Ascending aorta (tissue), 2 donors: ENCODE measurements at regions not wholly inside any gene's neighbourhood (a gene's known extent, or its start where the extent isn't known, plus 50 kb on each side); places are given as distances from the start of the nearest gene placed in this dataset.

Experiments used
- DNase-seq, 2 donors: peaks; one replicate each; pipeline ENCODE4 v3.0.0-alpha.2; 2019; ENCODE audit warnings: low spot score in 2 of 2
- H3K27ac ChIP-seq, 2 donors: fragments of 200-600 bp; sonication (generic); one replicate each; pipeline ENCODE4 v1.5.1; 2016 to 2017; ENCODE audit warnings: mild to moderate bottlenecking in 1 of 2
- H3K27me3 ChIP-seq: fragments of 200-600 bp; sonication (generic); one replicate; pipeline ENCODE4 v1.5.1; 2017
- H3K36me3 ChIP-seq, 2 donors: fragments of 200-600 bp; sonication (generic); one replicate each; pipeline ENCODE4 v1.5.1; 2016
- H3K4me1 ChIP-seq, 2 donors: fragments of 200-600 bp; sonication (generic); one replicate each; pipeline ENCODE4 v1.5.1; 2016 to 2017; ENCODE audit warnings: mild to moderate bottlenecking in 1 of 2
- H3K4me3 ChIP-seq, 2 donors: fragments of 200-600 bp; sonication (generic); one replicate each; pipeline ENCODE4 v1.5.1; 2016 to 2017; ENCODE audit warnings: mild to moderate bottlenecking in 1 of 2
- H3K9me3 ChIP-seq, 2 donors: fragments of 200-600 bp; sonication (generic); one replicate each; pipeline ENCODE4 v1.5.1; 2016
- intact Hi-C: fragments of 100-400 bp; cut with DNase I; formaldehyde crosslinking; loops from one replicate; pipeline ENCODE4 v1.15.1; 2023
- TF ChIP-seq, protein P1 (sequence below), 3 experiments: fragments of 200-600 bp in 2 of 3; fragments of 450-650 bp in 1 of 3; sonication (generic) in 2 of 3; IDR thresholded peaks; one replicate each; pipeline ENCODE4 v1.5.1; 2016 to 2019; ENCODE audit warnings: antibody characterized with exemption in 3 of 3, mild to moderate bottlenecking in 1 of 3, moderate library complexity in 1 of 3

DNA sequence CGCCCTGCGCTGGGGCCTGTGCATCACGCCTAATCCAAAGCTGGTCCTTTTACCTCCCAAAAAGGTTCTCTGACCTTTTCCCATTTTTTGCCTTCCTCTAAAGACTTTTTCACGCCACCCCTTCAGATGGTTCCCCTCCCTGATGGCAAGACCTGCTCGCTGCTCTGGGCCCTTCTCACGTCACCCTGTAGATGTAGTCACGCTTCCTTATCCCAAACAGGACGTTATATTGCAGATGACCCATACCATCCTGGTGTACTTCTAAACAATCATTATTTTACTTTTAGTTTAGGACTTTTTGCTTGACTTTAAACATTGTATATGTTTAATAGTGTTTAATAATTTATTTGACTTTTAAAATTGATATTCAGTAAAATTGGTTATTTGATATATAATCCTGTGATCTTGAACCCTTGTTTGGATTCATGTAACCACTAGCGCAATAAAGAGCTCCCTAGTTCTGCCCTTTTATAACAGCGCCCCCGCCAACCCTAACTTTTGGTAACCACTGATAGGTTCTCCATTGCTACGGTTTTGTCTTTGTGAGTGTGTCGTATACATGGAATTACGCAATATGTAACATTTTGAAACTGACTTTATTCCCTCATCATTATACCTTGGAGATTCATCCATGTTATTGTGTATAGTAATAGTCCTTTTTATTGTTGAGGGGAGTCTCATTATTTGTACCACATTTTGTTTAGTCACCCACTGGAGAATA lies 159.0 kb upstream of the CHRNA7 start:
- TF ChIP-seq, protein P1, sequence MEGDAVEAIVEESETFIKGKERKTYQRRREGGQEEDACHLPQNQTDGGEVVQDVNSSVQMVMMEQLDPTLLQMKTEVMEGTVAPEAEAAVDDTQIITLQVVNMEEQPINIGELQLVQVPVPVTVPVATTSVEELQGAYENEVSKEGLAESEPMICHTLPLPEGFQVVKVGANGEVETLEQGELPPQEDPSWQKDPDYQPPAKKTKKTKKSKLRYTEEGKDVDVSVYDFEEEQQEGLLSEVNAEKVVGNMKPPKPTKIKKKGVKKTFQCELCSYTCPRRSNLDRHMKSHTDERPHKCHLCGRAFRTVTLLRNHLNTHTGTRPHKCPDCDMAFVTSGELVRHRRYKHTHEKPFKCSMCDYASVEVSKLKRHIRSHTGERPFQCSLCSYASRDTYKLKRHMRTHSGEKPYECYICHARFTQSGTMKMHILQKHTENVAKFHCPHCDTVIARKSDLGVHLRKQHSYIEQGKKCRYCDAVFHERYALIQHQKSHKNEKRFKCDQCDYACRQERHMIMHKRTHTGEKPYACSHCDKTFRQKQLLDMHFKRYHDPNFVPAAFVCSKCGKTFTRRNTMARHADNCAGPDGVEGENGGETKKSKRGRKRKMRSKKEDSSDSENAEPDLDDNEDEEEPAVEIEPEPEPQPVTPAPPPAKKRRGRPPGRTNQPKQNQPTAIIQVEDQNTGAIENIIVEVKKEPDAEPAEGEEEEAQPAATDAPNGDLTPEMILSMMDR (IDR thresholded peaks at IDR 0.05): no peak
- Histone ChIP-seq H3K27ac (peak overlapping the region; percentile 40 to 63), H3K9me3 (no peaks in the 10 kb centered on the region), H3K4me3 (peak overlapping the region; percentile 74 to 75), H3K27me3 (no peaks in the 10 kb centered on the region), H3K4me1 (peaks cover 0 to 3% of the 10 kb centered on the region in 2 donors), H3K36me3 (no peaks in the 10 kb centered on the region)
- intact Hi-C loops: loop anchor here (2.0 to 5.0 kb wide), 3 partner anchors 161 to 881 kb away; partner anchors contain the start of genes CHRNA7 and MTMR10
- DNase-seq: no peak

DNA sequence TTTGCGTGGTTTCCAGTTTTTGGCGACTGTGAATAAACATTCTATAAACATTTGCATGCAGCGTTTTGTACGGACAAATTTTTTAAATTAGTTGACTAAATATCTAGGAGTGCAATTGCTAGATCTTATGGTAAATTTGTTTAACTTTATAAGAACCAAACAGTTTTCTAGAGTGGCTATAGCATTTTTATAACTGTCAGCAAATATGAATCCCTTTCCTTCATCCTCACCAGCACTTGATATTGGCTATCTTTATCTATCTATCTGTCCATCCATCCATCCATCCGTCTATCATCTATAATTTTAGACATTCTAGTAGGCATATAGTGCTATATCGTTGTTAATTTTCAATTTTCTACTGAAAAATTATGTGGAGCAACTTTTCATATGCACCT lies 158.4 kb upstream of the CHRNA7 start:
- Histone ChIP-seq H3K4me1 (peaks cover 0 to 3% of the 10 kb centered on the region in 2 donors), H3K9me3 (no peaks in the 10 kb centered on the region), H3K27ac (no peak overlapping the region), H3K4me3 (no peak overlapping the region), H3K36me3 (no peaks in the 10 kb centered on the region), H3K27me3 (no peaks in the 10 kb centered on the region)
- TF ChIP-seq, protein P1 (IDR thresholded peaks at IDR 0.05): no peak
- intact Hi-C loops: loop anchor here (2.0 to 5.0 kb wide), 3 partner anchors 160 to 881 kb away; partner anchors contain the start of genes CHRNA7 and MTMR10
- DNase-seq: no peak

DNA sequence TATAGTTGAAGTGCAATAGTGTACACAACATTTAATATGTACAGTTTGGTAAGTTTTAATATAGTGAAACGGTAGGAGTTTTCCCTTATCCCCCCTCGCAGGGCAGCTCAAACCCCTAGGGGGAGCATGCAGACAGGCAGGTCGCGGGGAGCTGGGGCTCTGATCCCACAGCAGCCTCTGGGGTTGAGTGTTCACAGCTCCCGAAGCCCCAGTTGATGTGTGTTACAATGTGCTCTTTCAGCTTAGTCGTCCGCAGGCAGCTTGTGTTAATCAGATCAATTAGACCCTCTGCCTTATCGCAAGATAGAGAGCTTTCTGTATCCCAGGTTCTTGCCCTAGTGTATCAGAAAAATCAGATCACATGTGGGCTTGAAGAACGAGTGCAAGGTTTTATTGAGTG lies 143.1 kb upstream of the CHRNA7 start:
- TF ChIP-seq, protein P1 (IDR thresholded peaks at IDR 0.05): no peak
- Histone ChIP-seq H3K36me3 (no peaks in the 10 kb centered on the region), H3K27ac (no peak overlapping the region), H3K4me3 (no peak overlapping the region), H3K27me3 (no peaks in the 10 kb centered on the region), H3K4me1 (no peaks in the 10 kb centered on the region), H3K9me3 (no peaks in the 10 kb centered on the region)
- no peak for DNase-seq
- intact Hi-C loops: no loop called here

DNA sequence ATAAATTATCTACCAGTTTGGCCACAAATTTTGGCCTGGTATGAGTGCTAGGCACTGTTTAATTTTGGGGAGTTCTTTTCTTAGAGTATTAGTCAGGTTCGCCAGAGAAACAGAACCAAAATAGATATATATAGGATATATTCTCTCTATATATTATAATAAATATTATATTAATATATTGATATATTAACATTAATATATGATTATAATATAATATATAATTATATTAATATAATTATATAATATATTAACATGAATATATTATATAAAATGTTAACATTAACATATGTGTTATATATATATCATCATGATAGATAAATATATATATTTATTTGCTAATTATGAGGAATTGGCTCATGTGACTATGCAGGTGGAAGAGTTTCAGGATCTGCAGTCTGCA lies 137.8 kb upstream of the CHRNA7 start:
- Histone ChIP-seq H3K27ac (no peak overlapping the region), H3K4me1 (no peaks in the 10 kb centered on the region), H3K36me3 (no peaks in the 10 kb centered on the region), H3K27me3 (no peaks in the 10 kb centered on the region), H3K9me3 (peaks cover 0 to 2% of the 10 kb centered on the region in 2 donors), H3K4me3 (no peak overlapping the region)
- intact Hi-C loops: no loop called here
- no peak for DNase-seq
- TF ChIP-seq, protein P1 (IDR thresholded peaks at IDR 0.05): no peak

DNA sequence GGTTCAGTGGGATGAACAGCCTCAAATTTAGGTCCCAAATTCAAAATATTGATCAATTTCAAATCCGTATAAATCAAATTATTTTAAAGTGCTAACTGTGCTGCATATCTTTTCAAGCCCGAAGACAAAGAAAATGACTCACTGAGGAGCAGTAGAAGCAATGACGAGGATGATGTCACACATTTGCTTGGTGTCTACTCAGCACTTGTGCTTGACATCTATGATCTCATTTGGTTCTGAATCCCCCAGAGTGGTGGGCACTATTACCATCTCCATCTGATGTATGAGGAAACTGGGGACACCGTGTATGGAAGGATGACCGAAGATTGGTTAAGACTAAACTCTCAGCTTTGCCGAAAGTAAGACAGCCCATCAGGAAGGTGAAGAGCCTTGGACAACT lies 136.5 kb upstream of the CHRNA7 start:
- peaks cover 0 to 11% of the 10 kb centered on the region in 2 donors for H3K9me3 ChIP-seq
- TF ChIP-seq, protein P1 (IDR thresholded peaks at IDR 0.05): no peak
- no peaks in the 10 kb centered on the region for H3K27me3 ChIP-seq
- no peaks in the 10 kb centered on the region for H3K36me3 ChIP-seq
- no peaks in the 10 kb centered on the region for H3K4me1 ChIP-seq
- no peak for DNase-seq
- intact Hi-C loops: no loop called here
- H3K27ac ChIP-seq: no peak overlapping the region
- no peak overlapping the region for H3K4me3 ChIP-seq
